NOMO-1 treated with dmso at 0.1 percent for 144 hours (cell line): ENCODE measurements at regions not wholly inside any gene's neighbourhood (a gene's known extent, or its start where the extent isn't known, plus 50 kb on each side); places are given as distances from the start of the nearest gene placed in this dataset.

Experiments
- DNase-seq: peaks from one replicate; lab custom pipeline; 2025; ENCODE audit not compliant: unreplicated experiment; lab: John Stamatoyannopoulos, UW

DNA sequence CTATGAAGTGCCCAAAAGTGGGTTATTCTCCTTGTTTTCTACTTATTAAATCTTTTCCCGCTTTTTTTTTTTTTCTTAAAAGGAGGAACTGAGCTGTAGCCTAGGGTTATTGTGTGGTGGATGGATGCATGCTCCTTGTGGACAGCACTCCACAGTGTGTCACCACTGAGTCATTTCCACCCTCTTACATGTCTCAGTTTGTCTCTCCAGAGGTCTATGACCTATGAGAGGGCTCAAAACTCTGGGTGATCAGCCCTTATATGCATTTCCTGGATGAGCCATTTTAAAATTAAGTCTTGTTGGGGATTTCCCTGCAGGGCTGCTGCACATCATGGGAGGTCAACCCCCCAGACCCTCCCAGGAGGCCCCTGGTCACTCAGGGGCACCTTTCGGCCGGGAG is 102.2 kb upstream of the MOCS2 start:
- no peak for DNase-seq

DNA sequence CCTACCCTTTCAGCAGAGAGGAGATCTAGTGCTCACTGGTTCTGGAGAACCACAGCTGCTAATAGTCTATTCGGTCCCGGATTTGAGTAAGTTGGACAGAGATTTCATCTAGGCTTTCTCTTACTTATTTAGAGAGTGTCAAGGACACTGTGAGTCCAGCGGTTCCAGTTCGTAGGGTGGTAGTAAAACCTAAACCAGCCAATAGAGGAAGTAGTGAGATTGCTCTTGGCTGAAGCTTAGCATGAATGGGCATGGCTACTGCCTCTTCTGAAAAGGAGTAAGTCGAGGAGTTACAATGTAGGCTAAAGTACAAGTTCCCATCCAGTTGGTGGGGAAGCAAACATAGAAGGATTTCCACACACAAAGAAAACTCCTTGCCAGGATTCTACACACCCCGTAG is 109.6 kb upstream of the MOCS2 start:
- no peak for DNase-seq

DNA sequence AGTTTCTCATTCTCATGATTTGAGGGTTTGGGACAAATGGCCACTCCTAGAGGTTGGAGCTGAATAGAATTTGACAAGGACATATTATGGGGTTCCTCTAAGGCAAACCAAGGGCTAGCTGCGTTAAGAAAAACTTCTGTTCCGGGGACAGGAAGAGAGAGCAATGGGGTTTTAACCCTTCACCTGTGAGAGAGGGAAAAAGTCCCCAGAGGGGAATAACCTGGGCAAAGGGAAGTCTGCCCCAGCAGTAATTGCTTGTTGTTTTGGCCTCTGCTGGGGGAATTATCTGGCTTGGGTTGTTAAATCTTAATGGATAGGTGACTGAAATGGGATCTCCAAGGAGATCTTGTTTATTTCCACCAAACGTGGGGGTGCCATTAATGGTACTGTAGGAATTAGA is 110.1 kb upstream of the MOCS2 start:
- no peak for DNase-seq

DNA sequence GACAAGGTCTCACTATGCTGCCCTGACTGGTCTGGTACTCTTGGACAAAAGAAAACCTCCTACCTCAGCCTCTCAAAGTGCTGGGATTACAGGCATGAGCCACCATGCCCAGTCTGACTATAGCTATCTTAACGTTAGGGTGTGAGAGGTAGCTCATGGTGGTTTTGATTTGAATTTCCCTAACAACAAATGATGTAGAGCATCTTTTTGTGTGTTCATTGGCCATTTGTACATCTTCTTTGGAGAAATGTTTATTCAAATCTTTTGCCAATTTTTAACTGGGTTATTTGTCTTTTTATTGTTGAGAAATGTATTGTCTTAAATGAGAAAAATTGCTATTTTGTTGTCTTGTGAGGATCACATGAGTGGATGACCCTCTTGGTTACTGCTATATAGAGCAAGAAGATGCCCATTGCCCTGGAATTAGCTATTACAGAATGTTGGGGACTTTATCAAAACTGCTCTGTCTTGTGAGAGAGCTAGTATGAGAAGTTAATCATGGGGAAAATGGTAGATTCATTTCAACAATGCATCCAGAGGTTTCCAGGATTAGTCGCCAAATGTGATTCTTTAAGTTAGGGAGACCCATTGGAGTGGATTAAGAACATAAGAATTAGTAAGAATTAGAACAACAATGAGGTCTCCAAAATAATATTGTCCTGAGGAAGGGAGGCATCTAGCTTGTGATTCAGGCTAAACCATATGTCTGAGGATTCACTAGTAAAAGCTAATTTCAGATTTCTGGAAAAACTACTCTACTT is 124.3 kb upstream of the MOCS2 start:
- no peak for DNase-seq

DNA sequence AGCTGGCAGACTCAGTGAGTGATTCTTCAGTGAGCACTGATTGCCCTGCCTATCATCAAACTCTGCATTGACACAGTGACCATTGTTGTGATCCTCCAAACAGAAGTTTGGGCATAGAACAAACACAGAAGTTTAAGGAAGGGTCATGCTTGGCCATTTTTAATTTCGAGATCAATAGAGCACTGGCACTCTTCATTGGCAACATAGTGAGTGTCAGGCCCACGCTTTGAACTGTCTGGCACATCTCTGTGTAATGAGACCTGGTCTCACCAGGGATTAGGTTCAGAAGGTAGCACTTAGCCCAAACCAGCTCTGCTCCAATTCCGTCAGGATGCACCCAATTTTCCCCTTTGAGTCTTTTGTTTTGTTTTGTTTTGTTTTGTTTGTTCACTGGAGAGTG is 127.1 kb upstream of the MOCS2 start:
- DNase-seq: no peak

DNA sequence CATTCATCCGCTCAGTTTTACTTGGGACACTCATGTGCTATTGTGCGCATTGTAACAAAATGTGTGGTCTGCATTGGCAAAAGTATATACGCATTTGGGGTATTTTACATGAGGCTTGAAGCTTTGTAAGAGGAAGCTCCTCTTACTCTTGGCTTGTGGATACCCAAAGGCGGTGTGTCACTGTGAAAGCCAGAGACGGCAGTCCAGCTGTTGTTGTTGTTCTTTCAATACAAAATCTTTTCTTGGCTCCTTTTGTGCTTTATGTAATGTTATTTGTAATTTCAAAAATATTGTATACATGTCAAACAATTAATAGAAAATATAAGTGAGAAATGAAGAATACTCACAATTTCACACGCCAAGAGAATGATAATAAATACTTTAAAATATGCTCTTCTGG is 128.3 kb upstream of the MOCS2 start:
- no peak for DNase-seq

DNA sequence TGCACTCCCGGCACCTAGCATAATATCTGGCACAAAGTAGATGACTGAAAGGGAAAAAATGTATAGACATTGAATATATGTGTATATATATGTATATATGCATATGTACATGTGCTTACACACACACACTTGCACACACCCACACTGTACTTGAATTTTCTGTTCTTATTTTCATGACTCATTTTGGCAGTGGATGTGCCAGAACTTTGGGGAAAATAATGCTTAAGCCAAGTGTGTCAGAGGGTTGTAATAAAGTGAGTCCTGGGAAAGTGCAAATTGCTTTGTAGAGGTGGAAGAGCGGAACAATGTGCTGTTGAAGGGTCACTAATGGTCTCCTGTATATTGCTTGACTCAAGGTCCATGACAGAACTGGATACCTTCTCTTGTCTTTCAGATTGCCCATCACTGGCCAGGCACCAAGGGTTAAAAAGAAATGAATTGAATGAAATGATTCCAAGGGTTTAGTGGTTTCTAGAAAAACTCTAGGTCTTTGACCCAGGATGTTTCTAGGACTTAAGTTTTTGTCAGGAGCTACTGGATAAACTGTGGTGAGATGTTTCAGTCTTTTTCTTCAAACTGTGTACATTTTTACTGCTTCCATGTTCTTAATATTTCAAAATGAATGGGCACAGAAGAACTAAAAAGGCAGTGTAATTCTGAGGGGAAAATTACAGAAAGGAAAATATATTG is 129.9 kb upstream of the MOCS2 start:
- no peak for DNase-seq

DNA sequence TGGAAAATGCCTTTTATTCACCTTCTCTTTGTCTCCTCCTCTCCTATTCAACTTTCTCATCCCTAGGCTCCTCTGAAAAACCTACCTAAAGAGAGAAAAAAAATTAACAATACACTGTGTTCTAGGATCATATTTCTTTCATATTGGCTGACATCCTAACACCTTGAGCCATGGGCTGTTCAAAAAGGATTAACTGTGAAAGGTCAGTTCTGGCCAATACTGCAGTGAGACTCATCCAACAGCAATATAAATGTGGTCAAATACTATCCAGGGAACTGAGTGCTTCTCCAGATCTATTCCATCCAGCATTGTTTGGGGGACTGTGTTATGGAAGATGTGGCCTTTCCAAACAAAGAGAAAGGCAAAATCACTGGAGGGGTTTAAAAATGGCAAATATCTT is 131.1 kb upstream of the MOCS2 start:
- no peak for DNase-seq

DNA sequence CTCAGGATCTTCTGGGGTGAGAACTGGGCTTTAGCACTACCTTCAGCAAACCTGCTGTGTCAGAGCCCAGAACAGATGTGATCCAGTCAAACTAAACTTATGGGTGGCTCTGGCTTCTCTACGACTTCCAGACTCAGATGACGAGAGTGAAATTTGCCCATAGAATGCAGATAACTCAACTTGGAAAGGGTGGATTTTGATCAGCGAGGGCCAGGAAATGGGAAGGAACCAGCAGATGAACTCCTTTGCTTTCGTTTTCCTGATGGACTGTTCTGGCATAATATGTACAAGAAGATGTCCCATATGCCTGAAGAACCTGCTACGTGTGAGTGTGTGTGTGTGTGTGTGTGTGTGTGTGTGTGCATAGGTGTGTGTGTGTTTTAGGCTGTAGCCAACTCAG is 132.0 kb upstream of the MOCS2 start:
- DNase-seq: no peak

DNA sequence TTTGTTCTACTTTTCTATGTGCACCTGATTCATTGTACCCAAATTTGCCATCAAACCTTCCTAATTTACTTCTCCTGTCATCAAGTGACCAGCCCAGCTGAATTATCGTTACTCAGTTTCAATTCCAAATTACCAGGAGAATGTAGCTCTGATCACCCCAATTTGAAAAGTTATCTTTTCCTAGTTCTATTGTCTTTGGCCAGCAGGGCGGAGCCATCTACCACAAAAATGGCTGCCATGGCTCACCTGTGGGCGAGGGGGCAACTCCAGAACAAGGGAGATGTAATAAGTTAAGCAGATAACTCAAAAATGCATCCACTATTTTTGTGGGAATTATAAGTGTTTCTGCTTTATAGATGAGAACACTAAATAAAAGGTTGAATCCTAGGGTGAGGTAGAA is 133.8 kb upstream of the MOCS2 start:
- no peak for DNase-seq

DNA sequence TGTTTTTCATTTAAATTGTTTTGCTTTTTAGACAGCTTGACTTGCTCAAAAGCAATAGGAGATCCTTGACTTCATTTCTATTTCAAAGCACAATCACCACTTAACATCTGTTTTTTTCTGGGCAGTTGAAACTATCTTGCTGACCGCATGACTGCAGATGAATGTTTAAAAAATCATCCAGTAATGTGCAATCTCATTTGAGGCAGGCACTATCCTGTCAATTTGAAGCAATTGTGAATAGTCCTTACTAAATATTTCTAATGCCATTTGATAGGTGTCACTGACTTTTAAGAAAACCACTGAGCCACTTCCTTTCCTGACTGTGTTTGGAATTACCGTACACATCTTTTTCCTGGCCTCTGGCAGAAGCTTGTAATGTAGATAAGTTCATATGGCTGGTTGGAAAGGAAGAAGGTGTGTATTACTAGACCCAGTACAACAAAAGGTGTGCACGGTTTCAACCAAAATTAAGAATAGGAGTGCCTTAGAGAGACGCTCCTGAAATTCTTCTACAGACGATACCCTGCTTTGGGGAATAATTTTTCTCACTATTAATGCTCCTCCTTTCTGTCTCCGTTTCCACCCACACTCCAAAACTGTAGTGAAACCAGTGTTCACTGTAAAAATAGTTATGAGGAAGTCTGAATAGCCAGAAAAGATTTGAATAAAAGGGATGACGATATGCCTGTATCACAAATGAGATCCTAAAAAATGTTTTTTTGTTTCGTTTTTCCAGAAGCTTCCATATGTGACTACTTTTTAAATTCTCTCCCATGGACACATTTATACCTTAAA is 136.7 kb upstream of the MOCS2 start:
- DNase-seq: no peak

DNA sequence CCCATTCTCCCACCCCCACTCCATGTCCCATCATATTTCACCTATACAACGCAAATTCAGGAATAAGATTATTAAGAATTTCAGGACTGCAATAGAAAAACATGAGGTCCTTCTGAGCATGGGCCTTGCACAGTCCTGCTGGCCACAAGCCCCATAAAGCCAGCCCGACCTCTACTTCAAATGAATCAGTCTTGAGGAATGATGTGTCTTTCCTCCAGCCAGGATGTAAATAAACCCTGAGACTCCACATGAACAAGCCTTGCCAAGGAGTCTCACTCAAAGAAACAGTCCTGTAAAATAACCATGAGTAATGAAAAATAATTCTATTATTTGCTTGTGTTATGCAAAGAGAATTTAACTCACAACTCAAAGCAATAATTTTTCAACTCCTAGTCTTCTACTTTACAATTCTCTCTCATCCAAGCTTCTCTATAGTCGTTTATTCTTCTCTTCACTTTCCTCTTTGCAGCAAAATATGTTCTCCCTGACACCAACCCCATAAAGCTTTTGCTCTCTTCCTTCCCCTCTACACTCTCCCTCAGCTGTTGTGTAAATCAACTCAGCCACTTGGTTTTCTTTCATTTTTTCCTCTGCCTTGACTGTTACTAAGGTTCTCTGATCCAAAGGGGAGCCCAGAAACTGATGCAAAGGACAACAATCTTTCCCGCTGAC is 140.1 kb upstream of the MOCS2 start:
- DNase-seq: no peak

DNA sequence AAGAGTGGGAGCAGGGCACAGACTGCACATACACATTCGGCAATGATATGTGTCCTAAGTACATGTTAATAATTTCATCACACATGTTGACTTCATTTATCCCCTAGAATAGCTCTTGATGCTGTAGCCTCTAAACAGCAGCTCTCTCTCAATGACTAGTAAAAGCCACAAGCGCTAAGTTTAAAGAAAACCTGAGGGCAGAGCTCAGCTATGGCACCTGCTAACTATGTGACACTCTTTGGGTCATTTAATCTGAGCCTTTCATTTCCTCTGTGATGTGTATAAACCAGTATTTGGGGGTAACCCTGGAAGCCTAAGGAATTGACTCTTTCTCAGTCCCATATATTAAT is 140.6 kb upstream of the MOCS2 start:
- DNase-seq: no peak

DNA sequence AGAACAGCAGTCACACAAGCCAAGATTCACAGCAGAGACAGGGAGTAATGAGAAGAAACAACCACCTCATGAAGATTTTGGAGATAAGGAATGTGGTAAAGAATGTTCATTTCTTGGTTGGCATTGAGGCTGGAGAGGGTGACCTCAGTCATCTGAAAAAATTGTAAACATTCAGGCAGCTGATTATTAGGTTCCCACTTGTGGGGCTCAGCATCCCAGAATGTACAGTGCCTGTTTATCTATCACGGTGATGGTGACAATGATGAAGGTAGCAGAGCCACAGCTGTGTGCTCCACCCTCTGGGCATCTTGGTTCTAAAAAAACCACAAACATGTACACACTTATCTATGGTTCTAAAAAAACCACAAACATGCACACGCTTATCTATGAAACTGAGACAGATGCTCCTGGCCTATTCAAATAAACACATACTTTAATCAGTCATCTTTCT is 143.9 kb upstream of the MOCS2 start:
- DNase-seq: no peak

DNA sequence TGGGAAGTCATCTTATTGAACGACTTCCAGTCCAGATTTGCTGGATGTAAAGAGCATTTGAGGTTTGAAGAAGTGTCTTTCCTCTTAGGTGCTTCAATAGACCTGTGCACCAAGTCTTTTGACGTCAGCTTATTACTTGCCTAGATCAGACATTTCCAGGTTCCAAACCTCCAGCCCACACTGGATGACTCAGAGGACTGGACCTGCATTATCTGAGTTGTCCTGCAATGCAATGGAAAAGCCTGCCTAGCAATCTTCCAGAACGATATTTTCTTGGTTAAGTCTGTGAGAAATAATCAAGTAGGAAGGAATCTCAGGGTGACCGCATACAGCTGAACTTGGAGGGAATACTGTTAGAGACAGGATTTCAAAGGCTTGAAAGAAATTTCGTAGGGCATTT is 147.2 kb upstream of the MOCS2 start:
- no peak for DNase-seq

DNA sequence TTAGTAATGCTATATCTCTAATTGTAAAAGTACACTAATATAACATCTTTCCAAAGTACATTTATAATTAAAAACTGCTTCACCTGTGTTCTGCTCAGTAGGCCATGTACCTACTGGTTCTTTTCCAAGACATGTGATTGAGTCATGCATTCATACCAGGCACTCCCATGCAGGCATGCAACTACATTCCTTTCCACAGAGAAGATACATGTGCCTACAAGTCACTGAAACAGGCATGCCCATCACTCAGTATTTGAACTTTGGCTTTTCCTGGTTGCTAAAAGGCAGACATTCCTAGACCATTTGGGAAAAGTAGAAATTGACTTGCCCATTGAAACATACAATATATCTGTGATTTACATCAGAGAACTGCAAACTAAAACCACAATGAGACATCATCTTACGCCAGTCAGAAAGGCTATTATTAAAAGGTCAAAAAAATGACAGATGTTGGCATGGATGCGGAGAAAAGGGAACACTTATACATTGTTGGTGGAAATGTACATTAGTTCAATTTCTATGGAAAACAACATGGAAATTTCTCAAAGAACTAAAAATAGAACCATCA is 148.3 kb upstream of the MOCS2 start:
- DNase-seq: no peak

DNA sequence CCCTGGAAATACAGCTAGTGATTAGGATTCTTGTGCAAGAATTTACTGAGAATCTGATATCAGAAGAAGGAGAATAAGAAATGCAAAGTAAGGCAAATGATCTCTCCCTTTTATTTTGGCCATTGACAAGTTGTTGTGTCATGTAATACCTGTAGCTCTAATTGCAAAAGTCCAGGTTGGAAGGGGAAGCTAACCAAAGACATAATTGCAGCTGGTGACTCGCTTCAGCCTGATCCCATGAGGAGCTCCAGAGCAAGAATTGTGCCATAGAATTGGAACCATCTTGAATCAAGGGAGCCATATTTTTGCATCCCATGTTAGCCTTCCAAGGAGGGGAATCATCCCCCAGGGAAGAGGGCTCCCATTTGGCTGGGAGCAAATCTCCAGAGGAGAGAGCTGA is 149.6 kb upstream of the MOCS2 start:
- no peak for DNase-seq

DNA sequence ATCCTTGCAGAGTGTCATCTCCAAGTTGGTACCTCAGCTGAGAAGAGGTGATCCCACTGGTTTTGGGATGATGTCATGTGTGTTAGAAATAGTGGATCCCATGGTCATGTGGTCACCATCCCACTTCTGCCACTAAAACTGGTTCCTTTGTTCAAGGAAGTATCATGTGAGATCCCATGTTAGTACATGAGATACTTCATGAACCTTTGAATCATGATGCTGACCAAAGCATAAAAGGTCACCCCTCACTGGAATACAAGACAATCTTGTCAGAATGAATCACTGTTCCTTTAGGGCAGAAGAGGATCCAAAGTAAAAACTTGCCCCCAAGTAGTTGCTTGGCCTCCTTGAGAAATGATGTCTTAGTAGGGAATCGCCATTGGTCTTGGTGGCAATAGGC is 150.9 kb upstream of the MOCS2 start:
- DNase-seq: no peak

DNA sequence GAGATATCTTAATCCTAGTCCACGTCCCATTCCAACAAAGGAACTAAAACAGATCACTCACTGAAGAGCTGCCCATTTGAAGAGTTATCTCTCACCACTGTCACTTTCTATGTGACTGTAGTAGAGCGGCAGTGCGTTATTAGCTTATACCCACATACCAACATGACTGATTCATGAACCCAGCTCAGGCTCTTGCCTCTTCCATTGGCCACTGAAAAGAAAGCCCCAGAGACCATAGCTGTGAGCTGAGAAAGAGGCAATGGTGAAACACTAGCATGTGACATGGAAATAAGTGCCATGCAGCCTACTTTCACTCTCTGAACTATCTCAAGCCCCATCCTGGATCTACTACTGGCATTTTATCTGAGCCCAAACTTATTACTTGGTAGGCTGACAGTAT is 151.7 kb upstream of the MOCS2 start:
- no peak for DNase-seq

DNA sequence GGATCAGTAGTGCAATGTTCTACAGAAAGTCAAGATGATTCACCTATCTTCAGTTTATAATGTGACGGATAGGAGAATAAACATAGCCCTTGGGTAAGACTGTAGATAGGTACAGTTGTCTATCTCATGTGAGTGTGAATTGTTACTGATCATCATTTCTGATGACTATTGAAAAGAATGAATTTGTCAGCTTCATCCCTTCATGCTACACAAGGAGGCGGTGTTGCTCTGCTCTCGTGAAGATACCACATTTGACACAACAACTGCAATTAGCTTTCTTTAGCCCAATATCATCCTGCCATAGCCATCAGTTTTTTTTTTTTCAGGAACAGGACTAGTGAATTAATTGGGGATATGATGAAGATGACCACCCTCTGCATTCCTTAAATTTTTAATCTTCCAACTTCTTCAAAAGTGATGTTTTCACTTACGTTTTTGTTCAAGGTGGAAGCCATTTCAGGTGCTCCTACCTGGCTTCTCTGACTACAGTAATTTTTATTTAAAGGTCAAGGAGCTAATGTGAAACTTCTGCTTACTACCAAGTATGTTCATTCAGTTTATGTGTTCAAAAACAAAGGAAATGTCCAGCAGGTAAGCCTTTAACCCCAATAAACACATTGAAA is 152.9 kb upstream of the MOCS2 start:
- DNase-seq: no peak

DNA sequence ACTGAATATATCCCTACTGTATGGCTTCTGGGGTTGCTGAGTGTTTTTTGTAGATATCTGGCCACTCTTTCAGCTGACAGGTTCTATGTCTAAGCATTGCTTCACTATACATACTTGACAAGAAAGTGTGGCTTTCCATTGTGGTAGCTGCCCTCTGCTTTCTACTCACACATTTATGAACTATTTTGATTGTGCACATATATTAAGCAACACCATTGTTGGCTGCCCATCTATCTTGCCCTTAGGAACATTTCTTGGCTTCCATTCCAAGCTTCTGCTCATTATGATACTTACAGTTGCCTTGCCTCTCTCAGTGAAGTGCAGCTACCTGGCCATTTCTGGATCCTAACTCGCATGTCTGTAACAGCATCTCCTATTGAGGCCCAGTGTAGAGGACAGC is 153.6 kb upstream of the MOCS2 start:
- no peak for DNase-seq
